ENCODE measurements at regions not wholly inside any gene's neighbourhood (a gene's known extent, or its start where the extent isn't known, plus 50 kb on each side); places are given as distances from the start of the nearest gene placed in this dataset.

DNA sequence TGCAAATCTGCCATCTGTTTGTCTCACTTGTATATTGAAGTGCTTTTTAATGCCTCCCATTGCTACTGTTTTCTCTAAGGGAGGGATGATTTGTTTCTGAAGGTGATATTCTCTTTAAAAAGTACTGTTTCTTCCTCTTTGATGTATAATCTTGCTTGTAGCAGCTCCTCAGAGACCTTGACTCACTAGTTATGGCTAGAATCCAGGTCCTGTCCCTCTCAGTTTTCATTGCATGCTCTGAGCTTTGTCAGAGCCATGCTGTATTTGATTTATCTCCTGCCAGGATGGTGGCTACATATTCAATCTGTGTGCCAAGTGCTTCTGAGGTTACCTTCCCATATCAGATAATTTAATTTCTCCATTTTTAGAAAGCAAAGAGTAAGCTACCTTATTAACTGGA is 56.0 kb downstream of the GLUD2 start:
- TF ChIP-seq ZNF592 (IDR thresholded peaks at IDR 0.05): no peak
- no peak for TF ChIP-seq E2F3 (CRISPR knock-in tag; IDR thresholded peaks at IDR 0.05)
- TF ChIP-seq CBX2 (IDR thresholded peaks at IDR 0.05; ENCODE audit: insufficient read depth, low read length, poor library complexity, severe bottlenecking): no peak
- no peak for TF ChIP-seq ZNF224 (CRISPR knock-in tag; IDR thresholded peaks at IDR 0.05)
- TF ChIP-seq PBX2 (CRISPR knock-in tag; IDR thresholded peaks at IDR 0.05; ENCODE audit: low read depth): no peak
- no peak for TF ChIP-seq PBX2 (tag; conservative IDR thresholded peaks at IDR 0.05; ENCODE audit: low read depth)
- TF ChIP-seq CTCF (IDR thresholded peaks at IDR 0.05 in 2 of 3, conservative IDR thresholded peaks at IDR 0.05 in 1 of 3; ENCODE audit: insufficient read depth in 2 of 3, low read depth in 1 of 3, low read length in 3 of 3): no peak
- no peak for TF ChIP-seq MAFG (tag; conservative IDR thresholded peaks at IDR 0.05)
- no peak for TF ChIP-seq ZNF780A (CRISPR knock-in tag; IDR thresholded peaks at IDR 0.05)
- TF ChIP-seq, protein P1, sequence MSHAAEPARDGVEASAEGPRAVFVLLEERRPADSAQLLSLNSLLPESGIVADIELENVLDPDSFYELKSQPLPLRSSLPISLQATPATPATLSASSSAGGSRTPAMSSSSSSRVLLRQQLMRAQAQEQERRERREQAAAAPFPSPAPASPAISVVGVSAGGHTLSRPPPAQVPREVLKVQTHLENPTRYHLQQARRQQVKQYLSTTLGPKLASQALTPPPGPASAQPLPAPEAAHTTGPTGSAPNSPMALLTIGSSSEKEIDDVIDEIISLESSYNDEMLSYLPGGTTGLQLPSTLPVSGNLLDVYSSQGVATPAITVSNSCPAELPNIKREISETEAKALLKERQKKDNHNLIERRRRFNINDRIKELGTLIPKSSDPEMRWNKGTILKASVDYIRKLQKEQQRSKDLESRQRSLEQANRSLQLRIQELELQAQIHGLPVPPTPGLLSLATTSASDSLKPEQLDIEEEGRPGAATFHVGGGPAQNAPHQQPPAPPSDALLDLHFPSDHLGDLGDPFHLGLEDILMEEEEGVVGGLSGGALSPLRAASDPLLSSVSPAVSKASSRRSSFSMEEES (CRISPR knock-in tag; IDR thresholded peaks at IDR 0.05): no peak

Data from K562 (cell line).